NB4 (cell line): ENCODE measurements at regions not wholly inside any gene's neighbourhood (a gene's known extent, or its start where the extent isn't known, plus 50 kb on each side); places are given as distances from the start of the nearest gene placed in this dataset.

ENCODE experiments used
- TF ChIP-seq, protein P1 (sequence below): IDR thresholded peaks from one replicate; pipeline ENCODE4 v1.5.1; 2012; ENCODE audit warnings: low read depth, low read length
- TF ChIP-seq, protein P2 (sequence below): IDR thresholded peaks from 2 replicates; pipeline ENCODE4 v1.6.1; 2011; ENCODE audit warnings: low read depth, low read length

DNA sequence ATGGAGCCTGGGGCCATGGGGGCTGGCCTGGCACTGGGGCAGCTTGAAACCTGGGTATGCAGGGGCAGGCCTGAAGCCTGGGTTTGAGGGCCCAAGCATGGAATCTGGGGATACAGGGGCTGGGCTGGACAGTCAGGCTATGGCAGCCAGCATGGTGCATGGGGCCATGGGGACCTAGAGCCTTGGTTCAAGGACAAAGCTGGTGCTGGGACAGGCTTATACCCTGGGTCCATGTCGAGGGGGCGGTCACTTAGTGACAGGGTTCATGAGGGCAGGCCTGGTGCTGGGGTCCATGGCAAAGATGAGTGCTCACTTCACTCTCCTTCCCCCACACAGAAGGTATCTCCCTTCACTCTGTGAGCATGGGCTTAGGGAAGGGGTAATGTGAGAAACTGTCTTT, 116.2 kb downstream of the BBS10 start:
- TF ChIP-seq, protein P1, sequence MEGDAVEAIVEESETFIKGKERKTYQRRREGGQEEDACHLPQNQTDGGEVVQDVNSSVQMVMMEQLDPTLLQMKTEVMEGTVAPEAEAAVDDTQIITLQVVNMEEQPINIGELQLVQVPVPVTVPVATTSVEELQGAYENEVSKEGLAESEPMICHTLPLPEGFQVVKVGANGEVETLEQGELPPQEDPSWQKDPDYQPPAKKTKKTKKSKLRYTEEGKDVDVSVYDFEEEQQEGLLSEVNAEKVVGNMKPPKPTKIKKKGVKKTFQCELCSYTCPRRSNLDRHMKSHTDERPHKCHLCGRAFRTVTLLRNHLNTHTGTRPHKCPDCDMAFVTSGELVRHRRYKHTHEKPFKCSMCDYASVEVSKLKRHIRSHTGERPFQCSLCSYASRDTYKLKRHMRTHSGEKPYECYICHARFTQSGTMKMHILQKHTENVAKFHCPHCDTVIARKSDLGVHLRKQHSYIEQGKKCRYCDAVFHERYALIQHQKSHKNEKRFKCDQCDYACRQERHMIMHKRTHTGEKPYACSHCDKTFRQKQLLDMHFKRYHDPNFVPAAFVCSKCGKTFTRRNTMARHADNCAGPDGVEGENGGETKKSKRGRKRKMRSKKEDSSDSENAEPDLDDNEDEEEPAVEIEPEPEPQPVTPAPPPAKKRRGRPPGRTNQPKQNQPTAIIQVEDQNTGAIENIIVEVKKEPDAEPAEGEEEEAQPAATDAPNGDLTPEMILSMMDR: no peak
- TF ChIP-seq, protein P2, sequence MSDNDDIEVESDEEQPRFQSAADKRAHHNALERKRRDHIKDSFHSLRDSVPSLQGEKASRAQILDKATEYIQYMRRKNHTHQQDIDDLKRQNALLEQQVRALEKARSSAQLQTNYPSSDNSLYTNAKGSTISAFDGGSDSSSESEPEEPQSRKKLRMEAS: no peak
